Smooth muscle cell (in vitro differentiated cells): ENCODE measurements at regions not wholly inside any gene's neighbourhood (a gene's known extent, or its start where the extent isn't known, plus 50 kb on each side); places are given as distances from the start of the nearest gene placed in this dataset.

Experiments
- DNase-seq: peaks from one replicate; lab custom pipeline; 2025; ENCODE audit not compliant: unreplicated experiment; lab: John Stamatoyannopoulos, UW
- H2AFZ ChIP-seq: fragments of 200-600 bp; sonication (generic); 2 replicates; pipeline ENCODE4 v1.6.0; 2016; ENCODE audit warnings: antibody characterized with exemption, low read depth, mild to moderate bottlenecking
- H3F3A ChIP-seq: fragments of 200-600 bp; sonication (generic); 2 replicates; pipeline ENCODE4 v1.6.0; 2017; ENCODE audit warnings: antibody characterized with exemption, low read depth
- H3K27ac ChIP-seq: fragments of 200-600 bp; sonication (generic); 2 replicates; pipeline ENCODE4 v1.5.1; 2016; ENCODE audit warnings: low read depth, mild to moderate bottlenecking
- H3K27me3 ChIP-seq: fragments of 200-600 bp; sonication (generic); 2 replicates; pipeline ENCODE4 v1.6.1; 2016; ENCODE audit warnings: low read depth, mild to moderate bottlenecking
- H3K36me3 ChIP-seq: fragments of 200-600 bp; sonication (generic); 2 replicates; pipeline ENCODE4 v1.5.1; 2016; ENCODE audit warnings: low read depth
- H3K4me1 ChIP-seq: fragments of 200-600 bp; sonication (generic); 2 replicates; pipeline ENCODE4 v1.5.1; 2016; ENCODE audit warnings: low read depth
- H3K4me2 ChIP-seq: fragments of 200-600 bp; sonication (generic); 2 replicates; pipeline ENCODE4 v1.6.0; 2016; ENCODE audit warnings: mild to moderate bottlenecking
- H3K4me3 ChIP-seq: fragments of 200-600 bp; sonication (generic); 2 replicates; pipeline ENCODE4 v1.5.1; 2016; ENCODE audit warnings: mild to moderate bottlenecking
- H3K79me2 ChIP-seq: fragments of 200-600 bp; sonication (generic); 2 replicates; pipeline ENCODE4 v1.6.0; 2016; ENCODE audit warnings: low read depth, mild to moderate bottlenecking
- H3K9ac ChIP-seq: fragments of 200-600 bp; sonication (generic); 2 replicates; pipeline ENCODE4 v1.6.0; 2016; ENCODE audit warnings: low read depth
- H3K9me3 ChIP-seq: fragments of 200-600 bp; sonication (generic); replicated peaks from 2 replicates; pipeline ENCODE4 v1.5.1; 2016; ENCODE audit warnings: low read depth
- H4K20me1 ChIP-seq: fragments of 200-600 bp; sonication (generic); 2 replicates; pipeline ENCODE4 v1.6.0; 2016; ENCODE audit warnings: low read depth
- CTCF ChIP-seq: fragments of 200-600 bp; sonication (generic); IDR thresholded peaks from 2 replicates; pipeline ENCODE4 v1.5.1; 2017; ENCODE audit warnings: borderline replicate concordance, mild to moderate bottlenecking, antibody characterized with exemption; ENCODE audit not compliant: insufficient read depth, poor library complexity, severe bottlenecking
- WGBS: methylation state at CpG from one replicate; pipeline ENCODE4 v1.1.7; 2016; ENCODE audit warnings: low lambda C conversion rate; 5-methylcytosine and 5-hydroxymethylcytosine counted together

GRCh38 chr2:185921048-185921756, 182.6 kb downstream of the FSIP2 start:
- no peaks in the 10 kb centered on the region for H3K79me2 ChIP-seq
- WGBS: 82% methylated on average over 3 of the region's 3 CpGs
- H2AFZ ChIP-seq: no peak overlapping the region
- H3K4me2 ChIP-seq: no peak overlapping the region
- H4K20me1 ChIP-seq: no peaks in the 10 kb centered on the region
- no peaks in the 10 kb centered on the region for H3F3A ChIP-seq
- H3K9ac ChIP-seq: no peak overlapping the region
- no peaks in the 10 kb centered on the region for H3K4me1 ChIP-seq
- no peaks in the 10 kb centered on the region for H3K9me3 ChIP-seq
- H3K36me3 ChIP-seq: no peaks in the 10 kb centered on the region
- no peak for TF ChIP-seq CTCF
- no peak overlapping the region for H3K27ac ChIP-seq
- H3K4me3 ChIP-seq: no peak overlapping the region
- H3K27me3 ChIP-seq: no peaks in the 10 kb centered on the region
- no peak for DNase-seq

DNA sequence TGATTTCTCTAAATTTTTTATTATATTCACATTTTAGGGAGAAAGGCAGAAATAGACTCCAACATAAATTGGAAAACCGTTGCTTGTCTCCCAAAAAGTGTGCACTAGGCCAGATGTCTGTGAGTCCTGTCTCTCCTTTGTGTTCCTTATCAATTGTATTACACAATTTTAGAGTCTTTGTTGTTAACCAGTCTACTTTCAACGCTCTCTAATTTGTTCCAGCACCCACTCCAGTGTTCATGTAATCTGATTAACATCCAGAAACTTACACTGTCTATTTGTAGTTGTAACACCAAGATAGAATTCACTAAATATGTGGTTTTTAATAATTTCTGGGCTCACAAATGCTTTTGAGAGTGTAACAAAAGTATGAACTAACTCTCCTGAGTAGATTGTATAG, 195.6 kb downstream of the FSIP2 start:
- DNase-seq: no peak
- H3K4me1 ChIP-seq: no peaks in the 10 kb centered on the region
- no peaks in the 10 kb centered on the region for H3K36me3 ChIP-seq
- H3K4me2 ChIP-seq: no peak overlapping the region
- H3K9me3 ChIP-seq: no peaks in the 10 kb centered on the region
- no peak overlapping the region for H2AFZ ChIP-seq
- no peak for TF ChIP-seq CTCF
- H4K20me1 ChIP-seq: no peaks in the 10 kb centered on the region
- H3K27me3 ChIP-seq: no peaks in the 10 kb centered on the region
- no peaks in the 10 kb centered on the region for H3K79me2 ChIP-seq
- H3K4me3 ChIP-seq: no peak overlapping the region
- H3K9ac ChIP-seq: no peak overlapping the region
- no peak overlapping the region for H3K27ac ChIP-seq
- H3F3A ChIP-seq: no peaks in the 10 kb centered on the region
- WGBS: 82% methylated on average over 2 of the region's 2 CpGs

DNA sequence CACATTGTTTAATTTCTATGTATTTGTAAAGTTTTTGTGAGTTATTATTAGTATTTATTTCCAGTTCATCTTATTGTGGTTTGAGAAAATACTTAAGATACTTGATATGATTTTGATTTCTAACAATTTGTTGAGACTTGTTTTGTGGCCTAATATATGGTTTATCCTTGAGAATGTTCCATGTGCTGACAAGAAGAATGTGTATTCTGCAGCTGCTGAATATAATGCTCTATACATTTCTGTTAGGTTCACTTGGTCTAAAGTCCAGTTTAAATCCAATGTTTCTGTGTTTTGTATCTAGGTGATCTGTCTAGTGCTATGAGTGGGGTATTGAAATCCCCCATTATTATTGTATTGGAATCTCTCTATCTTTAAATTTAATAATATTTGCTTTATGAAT, 201.3 kb downstream of the FSIP2 start:
- H3K4me1 ChIP-seq: no peaks in the 10 kb centered on the region
- H4K20me1 ChIP-seq: no peaks in the 10 kb centered on the region
- no peaks in the 10 kb centered on the region for H3F3A ChIP-seq
- no peaks in the 10 kb centered on the region for H3K27me3 ChIP-seq
- no peak overlapping the region for H2AFZ ChIP-seq
- H3K79me2 ChIP-seq: no peaks in the 10 kb centered on the region
- no peak for TF ChIP-seq CTCF
- no peak for DNase-seq
- no peak overlapping the region for H3K4me3 ChIP-seq
- no peak overlapping the region for H3K4me2 ChIP-seq
- H3K9me3 ChIP-seq: no peaks in the 10 kb centered on the region
- no peak overlapping the region for H3K27ac ChIP-seq
- no peak overlapping the region for H3K9ac ChIP-seq
- H3K36me3 ChIP-seq: no peaks in the 10 kb centered on the region

DNA sequence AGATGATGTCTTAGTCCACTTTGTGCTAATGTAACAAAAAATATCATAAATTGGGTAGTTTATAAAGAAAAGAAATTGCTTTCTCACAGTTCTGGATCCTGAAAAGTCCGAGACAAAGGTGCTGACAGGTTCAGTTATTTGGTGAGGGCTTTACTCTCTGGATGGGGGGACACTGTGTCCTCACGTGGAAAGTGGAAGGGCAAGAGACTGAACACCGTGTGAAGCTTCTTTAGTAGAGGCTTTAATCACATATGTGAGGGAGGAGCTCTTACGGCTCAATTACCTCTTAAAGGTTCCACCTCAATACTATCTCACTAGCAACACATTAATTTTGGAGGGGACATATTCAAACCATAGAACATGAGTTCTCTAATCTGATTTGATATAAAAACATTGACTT, 204.3 kb downstream of the FSIP2 start:
- Histone ChIP-seq H3K4me1 (no peaks in the 10 kb centered on the region), H4K20me1 (no peaks in the 10 kb centered on the region), H3K79me2 (no peaks in the 10 kb centered on the region), H3K9me3 (no peaks in the 10 kb centered on the region), H2AFZ (no peak overlapping the region), H3K27me3 (no peaks in the 10 kb centered on the region), H3K9ac (no peak overlapping the region), H3F3A (no peaks in the 10 kb centered on the region), H3K4me3 (no peak overlapping the region), H3K36me3 (no peaks in the 10 kb centered on the region), H3K27ac (no peak overlapping the region), H3K4me2 (no peak overlapping the region)
- DNase-seq: no peak
- 78% methylated on average over 4 of the region's 4 CpGs for WGBS
- no peak for TF ChIP-seq CTCF
